ENCODE measurements at regions not wholly inside any gene's neighbourhood (a gene's known extent, or its start where the extent isn't known, plus 50 kb on each side); places are given as distances from the start of the nearest gene placed in this dataset.

- TF ChIP-seq CTCF (conservative IDR thresholded peaks at IDR 0.05; ENCODE audit: low read depth in 2 of 2) (no peak), JUNB (IDR thresholded peaks at IDR 0.05; ENCODE audit: unreplicated experiment) (no peak), NANOG (IDR thresholded peaks at IDR 0.05; ENCODE audit: borderline replicate concordance) (no peak), EZH2 (IDR thresholded peaks at IDR 0.05; ENCODE audit: low read depth, unreplicated experiment) (no peak), ZNF114 (CRISPR knock-in tag; IDR thresholded peaks at IDR 0.05) (no peak), ETS1 (IDR thresholded peaks at IDR 0.05) (no peak), ZNF331 (CRISPR knock-in tag; IDR thresholded peaks at IDR 0.05; ENCODE audit: low read depth) (no peak)
Measured at GRCh38 chr10:65166272-65166671, 1645.1 kb downstream of the REEP3 start (continued).

- ATAC-seq, result no peak
- H3K4me3 ChIP-seq, result no peak overlapping the region
Measured at GRCh38 chr10:65172249-65172648, 1651.0 kb downstream of the REEP3 start.

GRCh38 chr10:65176994-65177393 is 1655.8 kb downstream of the REEP3 start:
- no peaks in the 10 kb centered on the region for H3F3A ChIP-seq (replicated peaks; ENCODE audit: low read depth)
- no peak overlapping the region for H3K27ac ChIP-seq (ENCODE audit: low read depth)
- no peaks in the 10 kb centered on the region for H3K27me3 ChIP-seq (ENCODE audit: insufficient read depth)
- Mint-ChIP-seq H3K27ac (no peak overlapping the region), H3K9me3 (peaks cover 7% of the 10 kb centered on the region; the same call in 1 of the 3 replicates), H3K36me3 (ENCODE audit: low read depth) (no peaks in the 10 kb centered on the region; the same call in 2 of the 3 replicates), H3K4me3 (no peak overlapping the region), H3K4me1 (no peaks in the 10 kb centered on the region), H3K27me3 (ENCODE audit: insufficient read depth, low read depth, poor library complexity) (no peaks in the 10 kb centered on the region)
- DNase-seq (ENCODE audit: low spot score) (no peak), ATAC-seq (no peak)
- H3K79me2 ChIP-seq (replicated peaks; ENCODE audit: insufficient read depth), result no peaks in the 10 kb centered on the region
- no peak overlapping the region for H3K4me2 ChIP-seq
- H3K36me3 ChIP-seq (ENCODE audit: insufficient read depth), result no peaks in the 10 kb centered on the region
- TF ChIP-seq JUNB (IDR thresholded peaks at IDR 0.05; ENCODE audit: unreplicated experiment) (no peak), CTCF (conservative IDR thresholded peaks at IDR 0.05; ENCODE audit: low read depth in 2 of 2) (no peak), CREB1 (CRISPR knock-in tag; IDR thresholded peaks at IDR 0.05; ENCODE audit: low read depth) (no peak), STAT1 (IDR thresholded peaks at IDR 0.05; ENCODE audit: unreplicated experiment) (no peak), NANOG (IDR thresholded peaks at IDR 0.05; ENCODE audit: borderline replicate concordance) (no peak), ZNF331 (CRISPR knock-in tag; IDR thresholded peaks at IDR 0.05; ENCODE audit: low read depth) (no peak)
- H2AFZ ChIP-seq, result no peak overlapping the region
- H3K4me3 ChIP-seq, result no peak overlapping the region
- H4K20me1 ChIP-seq (replicated peaks; ENCODE audit: insufficient read depth), result no peaks in the 10 kb centered on the region
- H3K9me2 ChIP-seq (ENCODE audit: insufficient read depth), result 0 out of 2 replicates have a peak, but pooled peaks cover 5% of the 10 kb centered on the region
- no peaks in the 10 kb centered on the region for H3K4me1 ChIP-seq (ENCODE audit: insufficient read depth)

More at GRCh38 chr10:65172249-65172648, 1651.0 kb downstream of the REEP3 start:
- peaks cover 14% of the 10 kb centered on the region; the same call in 1 of the 2 replicates for H3K9me2 ChIP-seq (ENCODE audit: insufficient read depth)
- no peak overlapping the region for H2AFZ ChIP-seq
- Mint-ChIP-seq H3K27me3 (ENCODE audit: insufficient read depth, low read depth, poor library complexity) (no peaks in the 10 kb centered on the region), H3K9me3 (no peaks in the 10 kb centered on the region; the same call in 2 of the 3 replicates), H3K27ac (no peak overlapping the region), H3K4me1 (no peaks in the 10 kb centered on the region), H3K36me3 (ENCODE audit: low read depth) (peaks cover 2% of the 10 kb centered on the region; the same call in 1 of the 3 replicates), H3K4me3 (no peak overlapping the region)
- H4K20me1 ChIP-seq (replicated peaks; ENCODE audit: insufficient read depth), result no peaks in the 10 kb centered on the region
- no peak overlapping the region for H3K27ac ChIP-seq (ENCODE audit: low read depth)
- TF ChIP-seq ZNF331 (CRISPR knock-in tag; IDR thresholded peaks at IDR 0.05; ENCODE audit: low read depth), result no peak
- DNase-seq (ENCODE audit: low spot score), result no peak
- H3K4me1 ChIP-seq (ENCODE audit: insufficient read depth), result no peaks in the 10 kb centered on the region
- H3K4me2 ChIP-seq, result no peak overlapping the region
- H3K36me3 ChIP-seq (ENCODE audit: insufficient read depth), result no peaks in the 10 kb centered on the region
- H3K27me3 ChIP-seq (ENCODE audit: insufficient read depth), result no peaks in the 10 kb centered on the region
- H3K79me2 ChIP-seq (replicated peaks; ENCODE audit: insufficient read depth), result no peaks in the 10 kb centered on the region
- H3F3A ChIP-seq (replicated peaks; ENCODE audit: low read depth), result no peaks in the 10 kb centered on the region
